GM18505 (cell line): ENCODE measurements at regions not wholly inside any gene's neighbourhood (a gene's known extent, or its start where the extent isn't known, plus 50 kb on each side); places are given as distances from the start of the nearest gene placed in this dataset.

Source experiments
- ATAC-seq: cut with Tn5 transposase; IDR thresholded peaks from one replicate; pipeline ENCODE4 v1.9.1; 2021; ENCODE audit not compliant: unreplicated experiment
- POLR2A ChIP-seq: IDR thresholded peaks from 4 replicates; pipeline ENCODE4 v1.6.1; 2011; ENCODE audit warnings: borderline replicate concordance; ENCODE audit not compliant: insufficient read depth, insufficient read length; ENCODE audit errors: extremely low read depth

GRCh38 chr18:25813110-25813509 lies 277.3 kb downstream of the SS18 start:
- ATAC-seq, result no peak
- TF ChIP-seq POLR2A, result no peak

- TF ChIP-seq POLR2A, result no peak
- no peak for ATAC-seq
These were observed 279.7 kb downstream of the SS18 start for GRCh38 chr18:25810736-25811135.

- TF ChIP-seq POLR2A, result no peak
- ATAC-seq, result no peak
These were observed 284.5 kb downstream of the SS18 start for GRCh38 chr18:25805939-25806338.

- no peak for ATAC-seq
- TF ChIP-seq POLR2A, result no peak
These were observed 285.1 kb downstream of the SS18 start for GRCh38 chr18:25805323-25805722.

GRCh38 chr18:25799231-25799630 lies 291.2 kb downstream of the SS18 start:
- no peak for ATAC-seq
- TF ChIP-seq POLR2A, result no peak

- TF ChIP-seq POLR2A, result no peak
- ATAC-seq, result no peak
These were observed 292.4 kb downstream of the SS18 start for GRCh38 chr18:25798046-25798445.

- no peak for TF ChIP-seq POLR2A
- no peak for ATAC-seq
These were observed 295.2 kb downstream of the SS18 start for GRCh38 chr18:25795213-25795612.

GRCh38 chr18:25787276-25787675 lies 303.1 kb downstream of the SS18 start:
- ATAC-seq, result no peak

GRCh38 chr18:25786758-25787157 lies 303.7 kb downstream of the SS18 start:
- ATAC-seq, result no peak
- TF ChIP-seq POLR2A, result no peak

More at GRCh38 chr18:25787276-25787675, 303.1 kb downstream of the SS18 start:
- TF ChIP-seq POLR2A, result no peak

GRCh38 chr18:25780105-25780504 lies 310.3 kb downstream of the SS18 start:
- TF ChIP-seq POLR2A, result no peak
- no peak for ATAC-seq

- TF ChIP-seq POLR2A, result no peak
- no peak for ATAC-seq
These were observed 318.6 kb downstream of the SS18 start for GRCh38 chr18:25771796-25772195.

GRCh38 chr18:25764777-25765176 lies 325.6 kb downstream of the SS18 start:
- no peak for ATAC-seq
- no peak for TF ChIP-seq POLR2A

- ATAC-seq, result no peak
These were observed 331.3 kb downstream of the SS18 start for GRCh38 chr18:25759111-25759510.

GRCh38 chr18:25743646-25744151 lies 346.7 kb downstream of the SS18 start:
- no peak for ATAC-seq
- no peak for TF ChIP-seq POLR2A

More at GRCh38 chr18:25759111-25759510, 331.3 kb downstream of the SS18 start:
- TF ChIP-seq POLR2A, result no peak

GRCh38 chr18:25739376-25739775 lies 351.0 kb downstream of the SS18 start:
- ATAC-seq, result no peak
- no peak for TF ChIP-seq POLR2A
